ENCODE measurements at regions not wholly inside any gene's neighbourhood (a gene's known extent, or its start where the extent isn't known, plus 50 kb on each side); places are given as distances from the start of the nearest gene placed in this dataset.
"Not testable (repeated sequence)": the region's sequence is repeated elsewhere in the genome, so short reads cannot be mapped to it uniquely, and the experiment has no call there.

GRCh38 chr10:47590534-47590933, 67.1 kb upstream of the AGAP9 start:
- H3K9me3 Mint-ChIP-seq, H3K4me1 Mint-ChIP-seq, H3K4me3 Mint-ChIP-seq, H3K27ac Mint-ChIP-seq, H3K36me3 Mint-ChIP-seq, H3K27me3 Mint-ChIP-seq: not testable (repeated sequence)

- not testable (repeated sequence) for H3K27me3 Mint-ChIP-seq, H3K4me1 Mint-ChIP-seq, H3K4me3 Mint-ChIP-seq, H3K36me3 Mint-ChIP-seq, H3K9me3 Mint-ChIP-seq, H3K27ac Mint-ChIP-seq
These were observed 58.6 kb upstream of the AGAP9 start for GRCh38 chr10:47582051-47582450.

- H3K27ac Mint-ChIP-seq, H3K27me3 Mint-ChIP-seq, H3K4me3 Mint-ChIP-seq, H3K36me3 Mint-ChIP-seq, H3K9me3 Mint-ChIP-seq, H3K4me1 Mint-ChIP-seq: not testable (repeated sequence)
These were observed 56.6 kb upstream of the AGAP9 start for GRCh38 chr10:47580063-47580462.

GRCh38 chr10:47578547-47578946, 55.1 kb upstream of the AGAP9 start:
- H3K9me3 Mint-ChIP-seq, H3K27ac Mint-ChIP-seq, H3K36me3 Mint-ChIP-seq, H3K4me3 Mint-ChIP-seq, H3K27me3 Mint-ChIP-seq, H3K4me1 Mint-ChIP-seq: not testable (repeated sequence)

Data from IgD-negative memory B cell (primary cell).